Transverse colon (tissue), 4 donors: ENCODE measurements at regions not wholly inside any gene's neighbourhood (a gene's known extent, or its start where the extent isn't known, plus 50 kb on each side); places are given as distances from the start of the nearest gene placed in this dataset.

Experiments
- EP300 ChIP-seq: sonication (generic); formaldehyde crosslinking; IDR thresholded peaks from one replicate; pipeline ENCODE4 v1.6.1; 2017; ENCODE audit warnings: antibody characterized with exemption, low read depth
- POLR2A ChIP-seq: fragments of 450-650 bp; IDR thresholded peaks from one replicate; pipeline ENCODE4 v1.6.1; 2016; ENCODE audit warnings: antibody characterized with exemption, mild to moderate bottlenecking, moderate library complexity
- POLR2AphosphoS5 ChIP-seq, 3 donors: sonication (generic); formaldehyde crosslinking; IDR thresholded peaks; one replicate each; pipeline ENCODE4 v1.6.1; 2016; ENCODE audit warnings: antibody characterized with exemption in 3 of 3
- TF ChIP-seq, protein P1 (sequence below), 5 experiments: fragments of 200-600 bp in 3 of 5; fragments of 450-650 bp in 2 of 5; sonication (generic) in 3 of 5; IDR thresholded peaks; 1 replicate in 2 of 5; 2 replicates in 3 of 5; pipeline ENCODE4 v1.5.1; 2016 to 2017; ENCODE audit warnings: antibody characterized with exemption in 5 of 5, inconsistent platforms in 3 of 5, mild to moderate bottlenecking in 2 of 5, moderate library complexity in 1 of 5

DNA sequence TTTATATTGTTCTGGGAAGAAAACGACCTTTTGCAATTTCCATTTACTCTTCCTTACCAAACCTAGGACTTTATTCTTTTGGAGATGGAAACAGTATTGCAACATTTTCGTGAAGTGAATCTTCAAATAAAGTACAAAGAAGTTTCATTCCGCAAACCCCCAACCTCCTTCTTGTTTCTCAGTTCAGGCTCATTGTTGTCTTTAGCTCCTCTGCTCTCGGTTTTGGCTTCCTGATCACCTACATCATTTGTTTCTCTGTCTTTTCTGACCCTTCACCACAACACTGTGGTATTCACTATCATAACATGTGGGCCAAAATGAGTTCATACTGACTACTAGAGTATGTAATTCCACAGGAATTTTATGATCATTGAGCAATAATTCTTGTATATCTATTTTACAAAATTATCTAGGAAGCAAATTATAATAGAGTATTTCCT is 266.8 kb downstream of the ADAMTS20 start:
- no peak for TF ChIP-seq EP300
- TF ChIP-seq, protein P1, sequence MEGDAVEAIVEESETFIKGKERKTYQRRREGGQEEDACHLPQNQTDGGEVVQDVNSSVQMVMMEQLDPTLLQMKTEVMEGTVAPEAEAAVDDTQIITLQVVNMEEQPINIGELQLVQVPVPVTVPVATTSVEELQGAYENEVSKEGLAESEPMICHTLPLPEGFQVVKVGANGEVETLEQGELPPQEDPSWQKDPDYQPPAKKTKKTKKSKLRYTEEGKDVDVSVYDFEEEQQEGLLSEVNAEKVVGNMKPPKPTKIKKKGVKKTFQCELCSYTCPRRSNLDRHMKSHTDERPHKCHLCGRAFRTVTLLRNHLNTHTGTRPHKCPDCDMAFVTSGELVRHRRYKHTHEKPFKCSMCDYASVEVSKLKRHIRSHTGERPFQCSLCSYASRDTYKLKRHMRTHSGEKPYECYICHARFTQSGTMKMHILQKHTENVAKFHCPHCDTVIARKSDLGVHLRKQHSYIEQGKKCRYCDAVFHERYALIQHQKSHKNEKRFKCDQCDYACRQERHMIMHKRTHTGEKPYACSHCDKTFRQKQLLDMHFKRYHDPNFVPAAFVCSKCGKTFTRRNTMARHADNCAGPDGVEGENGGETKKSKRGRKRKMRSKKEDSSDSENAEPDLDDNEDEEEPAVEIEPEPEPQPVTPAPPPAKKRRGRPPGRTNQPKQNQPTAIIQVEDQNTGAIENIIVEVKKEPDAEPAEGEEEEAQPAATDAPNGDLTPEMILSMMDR (IDR thresholded peaks at IDR 0.05): no peak
- TF ChIP-seq POLR2A: no peak
- no peak for TF ChIP-seq POLR2AphosphoS5 (IDR thresholded peaks at IDR 0.05)
